ENCODE measurements at regions not wholly inside any gene's neighbourhood (a gene's known extent, or its start where the extent isn't known, plus 50 kb on each side); places are given as distances from the start of the nearest gene placed in this dataset.

GRCh38 chr4:129233691-129234090 lies 137.7 kb downstream of the C4orf33 start:
- H3K4me1 ChIP-seq, result no peaks in the 10 kb centered on the region
- no peak overlapping the region for H3K4me3 ChIP-seq
- no peaks in the 10 kb centered on the region for H3K9me3 ChIP-seq
- DNase-seq, result no peak
- H3K27ac ChIP-seq, result no peak overlapping the region
- intact Hi-C loops (cut with DNase I), result no loop called here
- H3K27me3 ChIP-seq (ENCODE audit: low read depth), result no peaks in the 10 kb centered on the region
- no peak for TF ChIP-seq CTCF (IDR thresholded peaks at IDR 0.05)
- H3K36me3 ChIP-seq, result no peaks in the 10 kb centered on the region
- no peak for ATAC-seq

- DNase-seq (no peak), ATAC-seq (no peak)
- intact Hi-C loops (cut with DNase I), result no loop called here
- no peaks in the 10 kb centered on the region for H3K36me3 ChIP-seq
- no peak for TF ChIP-seq CTCF (IDR thresholded peaks at IDR 0.05)
- H3K27me3 ChIP-seq (ENCODE audit: low read depth), result no peaks in the 10 kb centered on the region
- H3K4me3 ChIP-seq, result no peak overlapping the region
- H3K27ac ChIP-seq, result no peak overlapping the region
- H3K9me3 ChIP-seq, result no peaks in the 10 kb centered on the region
- no peaks in the 10 kb centered on the region for H3K4me1 ChIP-seq
Observed at GRCh38 chr4:129236351-129236750, 140.4 kb downstream of the C4orf33 start.

GRCh38 chr4:129239088-129239487 lies 143.1 kb downstream of the C4orf33 start:
- Histone ChIP-seq H3K4me1 (no peaks in the 10 kb centered on the region), H3K9me3 (no peaks in the 10 kb centered on the region), H3K27ac (no peak overlapping the region), H3K36me3 (no peaks in the 10 kb centered on the region), H3K27me3 (ENCODE audit: low read depth) (no peaks in the 10 kb centered on the region), H3K4me3 (no peak overlapping the region)
- no peak for ATAC-seq
- intact Hi-C loops (cut with DNase I), result no loop called here
- no peak for TF ChIP-seq CTCF (IDR thresholded peaks at IDR 0.05)
- DNase-seq, result no peak

- Histone ChIP-seq H3K27me3 (ENCODE audit: low read depth) (no peaks in the 10 kb centered on the region), H3K27ac (no peak overlapping the region), H3K9me3 (no peaks in the 10 kb centered on the region), H3K4me3 (no peak overlapping the region), H3K4me1 (no peaks in the 10 kb centered on the region), H3K36me3 (no peaks in the 10 kb centered on the region)
- no peak for TF ChIP-seq CTCF (IDR thresholded peaks at IDR 0.05)
- intact Hi-C loops (cut with DNase I), result no loop called here
- DNase-seq (no peak), ATAC-seq (no peak)
Observed at GRCh38 chr4:129240816-129241215, 144.9 kb downstream of the C4orf33 start.

- no peaks in the 10 kb centered on the region for H3K9me3 ChIP-seq
- no peak overlapping the region for H3K4me3 ChIP-seq
- H3K36me3 ChIP-seq, result no peaks in the 10 kb centered on the region
- ATAC-seq (no peak), DNase-seq (no peak)
- intact Hi-C loops (cut with DNase I), result no loop called here
- no peak overlapping the region for H3K27ac ChIP-seq
- H3K4me1 ChIP-seq, result no peaks in the 10 kb centered on the region
- TF ChIP-seq CTCF (IDR thresholded peaks at IDR 0.05), result no peak
- H3K27me3 ChIP-seq (ENCODE audit: low read depth), result no peaks in the 10 kb centered on the region
Observed at GRCh38 chr4:129246145-129246544, 150.2 kb downstream of the C4orf33 start.

GRCh38 chr4:129246910-129247461 lies 151.0 kb downstream of the C4orf33 start:
- H3K27ac ChIP-seq, result no peak overlapping the region
- no peak for ATAC-seq
- intact Hi-C loops (cut with DNase I), result no loop called here
- H3K36me3 ChIP-seq, result no peaks in the 10 kb centered on the region
- no peak for DNase-seq
- H3K27me3 ChIP-seq (ENCODE audit: low read depth), result no peaks in the 10 kb centered on the region
- H3K9me3 ChIP-seq, result no peaks in the 10 kb centered on the region
- H3K4me1 ChIP-seq, result no peaks in the 10 kb centered on the region
- no peak for TF ChIP-seq CTCF (IDR thresholded peaks at IDR 0.05)
- H3K4me3 ChIP-seq, result no peak overlapping the region

Data from lower lobe of right lung (tissue), 2 donors.